Type B pancreatic cell (in vitro differentiated cells): ENCODE measurements at regions not wholly inside any gene's neighbourhood (a gene's known extent, or its start where the extent isn't known, plus 50 kb on each side); places are given as distances from the start of the nearest gene placed in this dataset.

Experiments used
- DNase-seq: peaks from one replicate; pipeline ENCODE4 v3.0.0; 2021; ENCODE audit warnings: mixed read lengths; ENCODE audit not compliant: unreplicated experiment; ENCODE audit errors: extremely low spot score
- H3K27ac Mint-ChIP-seq: 2 replicates; pipeline ENCODE4 v1.8.0; 2021; ENCODE audit warnings: mild to moderate bottlenecking, mixed read lengths
- H3K27me3 Mint-ChIP-seq: 2 replicates; pipeline ENCODE4 v1.8.0; 2021; ENCODE audit warnings: mixed read lengths
- H3K36me3 Mint-ChIP-seq: 2 replicates; pipeline ENCODE4 v1.8.0; 2021; ENCODE audit warnings: mixed read lengths
- H3K4me1 Mint-ChIP-seq: one replicate; pipeline ENCODE4 v1.8.0; 2021; ENCODE audit warnings: mixed read lengths; ENCODE audit not compliant: unreplicated experiment
- H3K4me3 Mint-ChIP-seq: 2 replicates; pipeline ENCODE4 v1.8.0; 2021; ENCODE audit warnings: mild to moderate bottlenecking, mixed read lengths
- H3K9me3 Mint-ChIP-seq: 2 replicates; pipeline ENCODE4 v1.8.0; 2021; ENCODE audit warnings: mixed read lengths
- CTCF ChIP-seq: fragments of 200-600 bp; sonication (generic); conservative IDR thresholded peaks from 2 replicates; pipeline ENCODE4 v1.5.0; 2021; ENCODE audit warnings: antibody characterized with exemption, mild to moderate bottlenecking

- H3K4me3 Mint-ChIP-seq = no peak overlapping the region
- no peak overlapping the region for H3K27ac Mint-ChIP-seq
- peaks cover 4% of the 10 kb centered on the region for H3K36me3 Mint-ChIP-seq
- peaks cover 5% of the 10 kb centered on the region for H3K9me3 Mint-ChIP-seq
- H3K27me3 Mint-ChIP-seq = peaks cover 5% of the 10 kb centered on the region
- no peak for TF ChIP-seq CTCF
- peaks cover 9% of the 10 kb centered on the region for H3K4me1 Mint-ChIP-seq
- DNase-seq = no peak
Observed at GRCh38 chr5:158276692-158277091, 417.7 kb upstream of the CLINT1 start.

GRCh38 chr5:158275511-158275910, 416.6 kb upstream of the CLINT1 start:
- Mint-ChIP-seq H3K9me3 (no peaks in the 10 kb centered on the region), H3K27ac (no peak overlapping the region), H3K4me1 (peaks cover 13% of the 10 kb centered on the region), H3K27me3 (peaks cover 5% of the 10 kb centered on the region), H3K4me3 (no peak overlapping the region), H3K36me3 (peaks cover 4% of the 10 kb centered on the region)
- no peak for DNase-seq
- TF ChIP-seq CTCF = no peak

- peaks cover 13% of the 10 kb centered on the region for H3K4me1 Mint-ChIP-seq
- H3K4me3 Mint-ChIP-seq = no peak overlapping the region
- DNase-seq = no peak
- peaks cover 5% of the 10 kb centered on the region for H3K27me3 Mint-ChIP-seq
- H3K36me3 Mint-ChIP-seq = peaks cover 4% of the 10 kb centered on the region
- H3K27ac Mint-ChIP-seq = no peak overlapping the region
- no peak for TF ChIP-seq CTCF
- H3K9me3 Mint-ChIP-seq = no peaks in the 10 kb centered on the region
Observed at GRCh38 chr5:158273035-158273434, 414.1 kb upstream of the CLINT1 start.

- DNase-seq = no peak
- Mint-ChIP-seq H3K9me3 (no peaks in the 10 kb centered on the region), H3K4me3 (no peak overlapping the region), H3K27me3 (peaks cover 5% of the 10 kb centered on the region), H3K4me1 (peaks cover 13% of the 10 kb centered on the region), H3K27ac (no peak overlapping the region), H3K36me3 (peaks cover 4% of the 10 kb centered on the region)
- no peak for TF ChIP-seq CTCF
Observed at GRCh38 chr5:158272409-158272808, 413.5 kb upstream of the CLINT1 start.

- Mint-ChIP-seq H3K27ac (no peak overlapping the region), H3K27me3 (peaks cover 5% of the 10 kb centered on the region), H3K4me1 (peaks cover 13% of the 10 kb centered on the region), H3K9me3 (no peaks in the 10 kb centered on the region), H3K36me3 (no peaks in the 10 kb centered on the region), H3K4me3 (no peak overlapping the region)
- no peak for TF ChIP-seq CTCF
- no peak for DNase-seq
Observed at GRCh38 chr5:158270996-158271554, 412.1 kb upstream of the CLINT1 start.

GRCh38 chr5:158268286-158268685, 409.3 kb upstream of the CLINT1 start:
- no peaks in the 10 kb centered on the region for H3K36me3 Mint-ChIP-seq
- no peak for TF ChIP-seq CTCF
- H3K4me3 Mint-ChIP-seq = no peak overlapping the region
- no peaks in the 10 kb centered on the region for H3K9me3 Mint-ChIP-seq
- DNase-seq = no peak
- no peak overlapping the region for H3K27ac Mint-ChIP-seq
- no peaks in the 10 kb centered on the region for H3K27me3 Mint-ChIP-seq
- H3K4me1 Mint-ChIP-seq = peaks cover 13% of the 10 kb centered on the region
